Sigmoid colon (tissue), 4 donors: ENCODE measurements at regions not wholly inside any gene's neighbourhood (a gene's known extent, or its start where the extent isn't known, plus 50 kb on each side); places are given as distances from the start of the nearest gene placed in this dataset.

Experiments used
- EP300 ChIP-seq, 4 donors: sonication (generic); formaldehyde crosslinking; IDR thresholded peaks; one replicate each; pipeline ENCODE4 v1.6.1; 2017; ENCODE audit warnings: antibody characterized with exemption in 4 of 4
- TF ChIP-seq, protein P1 (sequence below), 4 experiments: fragments of 450-650 bp in 3 of 4; fragments of 200-600 bp in 1 of 4; IDR thresholded peaks; one replicate each; pipeline ENCODE4 v1.5.1; 2016 to 2019; ENCODE audit warnings: antibody characterized with exemption in 4 of 4, mild to moderate bottlenecking in 3 of 4, moderate library complexity in 2 of 4

DNA sequence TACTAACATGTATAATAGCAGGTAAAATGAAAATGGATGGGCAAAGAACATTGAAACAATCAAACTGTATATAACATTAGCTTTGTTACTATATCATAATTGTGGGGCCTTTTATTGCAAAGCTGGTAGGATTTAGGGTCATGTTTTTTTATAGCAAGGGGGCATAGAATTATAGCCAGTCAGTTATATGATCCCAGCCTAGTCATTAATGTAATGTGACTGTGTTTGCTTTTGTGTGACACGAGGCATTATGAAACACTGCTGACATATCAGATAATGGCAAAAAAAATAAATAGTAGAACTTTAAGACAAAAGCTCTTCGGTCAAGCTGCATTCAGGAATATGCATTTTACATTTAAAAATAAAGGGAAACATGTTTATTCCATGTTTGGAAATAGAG, 81.3 kb upstream of the ZNF281 start:
- TF ChIP-seq, protein P1, sequence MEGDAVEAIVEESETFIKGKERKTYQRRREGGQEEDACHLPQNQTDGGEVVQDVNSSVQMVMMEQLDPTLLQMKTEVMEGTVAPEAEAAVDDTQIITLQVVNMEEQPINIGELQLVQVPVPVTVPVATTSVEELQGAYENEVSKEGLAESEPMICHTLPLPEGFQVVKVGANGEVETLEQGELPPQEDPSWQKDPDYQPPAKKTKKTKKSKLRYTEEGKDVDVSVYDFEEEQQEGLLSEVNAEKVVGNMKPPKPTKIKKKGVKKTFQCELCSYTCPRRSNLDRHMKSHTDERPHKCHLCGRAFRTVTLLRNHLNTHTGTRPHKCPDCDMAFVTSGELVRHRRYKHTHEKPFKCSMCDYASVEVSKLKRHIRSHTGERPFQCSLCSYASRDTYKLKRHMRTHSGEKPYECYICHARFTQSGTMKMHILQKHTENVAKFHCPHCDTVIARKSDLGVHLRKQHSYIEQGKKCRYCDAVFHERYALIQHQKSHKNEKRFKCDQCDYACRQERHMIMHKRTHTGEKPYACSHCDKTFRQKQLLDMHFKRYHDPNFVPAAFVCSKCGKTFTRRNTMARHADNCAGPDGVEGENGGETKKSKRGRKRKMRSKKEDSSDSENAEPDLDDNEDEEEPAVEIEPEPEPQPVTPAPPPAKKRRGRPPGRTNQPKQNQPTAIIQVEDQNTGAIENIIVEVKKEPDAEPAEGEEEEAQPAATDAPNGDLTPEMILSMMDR (IDR thresholded peaks at IDR 0.05), result no peak
- no peak for TF ChIP-seq EP300 (IDR thresholded peaks at IDR 0.05)
